Amygdala (tissue), 56 donors: ENCODE measurements at regions not wholly inside any gene's neighbourhood (a gene's known extent, or its start where the extent isn't known, plus 50 kb on each side); places are given as distances from the start of the nearest gene placed in this dataset.
"Not testable (repeated sequence)": the region's sequence is repeated elsewhere in the genome, so short reads cannot be mapped to it uniquely, and the experiment has no call there.

Experiments
- DNase-seq, 56 donors: peaks; one replicate each; lab custom pipeline; 2025; lab: John Stamatoyannopoulos, UW

- DNase-seq = no peak
These were observed 292.3 kb upstream of the CADM2 start for GRCh38 chr3:84666468-84666867.

- no peak for DNase-seq
These were observed 279.6 kb upstream of the CADM2 start for GRCh38 chr3:84679211-84679610.

- no peak for DNase-seq
These were observed 278.1 kb upstream of the CADM2 start for GRCh38 chr3:84680700-84681099.

- DNase-seq = no peak
These were observed 275.3 kb upstream of the CADM2 start for GRCh38 chr3:84683493-84683892.

- DNase-seq = no peak
These were observed 273.3 kb upstream of the CADM2 start for GRCh38 chr3:84685467-84685866.

GRCh38 chr3:84692261-84692660, 266.5 kb upstream of the CADM2 start:
- no peak for DNase-seq

- DNase-seq = not testable (repeated sequence)
These were observed 248.5 kb upstream of the CADM2 start for GRCh38 chr3:84710288-84710687.

- DNase-seq = no peak
These were observed 240.9 kb upstream of the CADM2 start for GRCh38 chr3:84717894-84718293.

- DNase-seq = peak in 3 of 56 donors; percentile 0 to 4 (median 3)
These were observed 233.9 kb upstream of the CADM2 start for GRCh38 chr3:84724877-84725276.

- DNase-seq = no peak
These were observed 231.2 kb upstream of the CADM2 start for GRCh38 chr3:84727616-84728015.

GRCh38 chr3:84734731-84735130, 224.1 kb upstream of the CADM2 start:
- not testable (repeated sequence) for DNase-seq

- no peak for DNase-seq
These were observed 220.7 kb upstream of the CADM2 start for GRCh38 chr3:84738086-84738485.

GRCh38 chr3:84742915-84743425, 215.8 kb upstream of the CADM2 start:
- no peak for DNase-seq

- DNase-seq = no peak
These were observed 214.7 kb upstream of the CADM2 start for GRCh38 chr3:84744130-84744529.

GRCh38 chr3:84755860-84756259, 202.9 kb upstream of the CADM2 start:
- DNase-seq = no peak

GRCh38 chr3:84759361-84759760, 199.4 kb upstream of the CADM2 start:
- DNase-seq = peak in 11 of 56 donors; percentile 1 to 30 (median 9)

GRCh38 chr3:84772841-84773240, 185.9 kb upstream of the CADM2 start:
- DNase-seq = no peak

GRCh38 chr3:84783281-84783680, 175.5 kb upstream of the CADM2 start:
- DNase-seq = no peak

- no peak for DNase-seq
These were observed 168.8 kb upstream of the CADM2 start for GRCh38 chr3:84789961-84790360.

GRCh38 chr3:84806958-84807357, 151.8 kb upstream of the CADM2 start:
- DNase-seq = no peak

- no peak for DNase-seq
These were observed 138.7 kb upstream of the CADM2 start for GRCh38 chr3:84820126-84820525.

- no peak for DNase-seq
These were observed 137.9 kb upstream of the CADM2 start for GRCh38 chr3:84820906-84821305.

- no peak for DNase-seq
These were observed 133.0 kb upstream of the CADM2 start for GRCh38 chr3:84825817-84826216.
